ENCODE measurements at regions not wholly inside any gene's neighbourhood (a gene's known extent, or its start where the extent isn't known, plus 50 kb on each side); places are given as distances from the start of the nearest gene placed in this dataset.

- no peak for TF ChIP-seq CTCF (IDR thresholded peaks at IDR 0.05)
- no peak for TF ChIP-seq POLR2AphosphoS5 (IDR thresholded peaks at IDR 0.05)
- no peak for TF ChIP-seq EP300 (IDR thresholded peaks at IDR 0.05)
- no peak for TF ChIP-seq POLR2A (IDR thresholded peaks at IDR 0.05)
These were observed 409.2 kb upstream of the LRRC4C start for GRCh38 chr11:41868606-41869005.

All from gastroesophageal sphincter (tissue), 3 donors.